Mesenchymal stem cell (in vitro differentiated cells and primary cell): ENCODE measurements at regions not wholly inside any gene's neighbourhood (a gene's known extent, or its start where the extent isn't known, plus 50 kb on each side); places are given as distances from the start of the nearest gene placed in this dataset.

Source experiments
- DNase-seq: peaks from one replicate; pipeline ENCODE4 v3.0.0-alpha.2; 2013
- H2AFZ ChIP-seq: one replicate; pipeline ENCODE4 v1.6.1; 2013; ENCODE audit warnings: low read depth, mild to moderate bottlenecking, control low read depth, inconsistent platforms, low read length, moderate library complexity
- H2AK5ac ChIP-seq: 2 replicates; pipeline ENCODE4 v1.6.1; 2013; ENCODE audit warnings: low read length, moderate library complexity, mild to moderate bottlenecking, inconsistent platforms; ENCODE audit not compliant: severe bottlenecking
- H2BK120ac ChIP-seq: one replicate; pipeline ENCODE4 v1.6.1; 2013; ENCODE audit warnings: low read depth, mild to moderate bottlenecking, inconsistent platforms, low read length, moderate library complexity
- H2BK12ac ChIP-seq, 2 experiments: one replicate each; pipeline ENCODE4 v1.6.1; 2013; ENCODE audit warnings: inconsistent platforms in 2 of 2, low read length in 2 of 2, mild to moderate bottlenecking in 2 of 2, moderate library complexity in 2 of 2, control low read depth in 1 of 2
- H2BK15ac ChIP-seq: one replicate; pipeline ENCODE4 v1.6.1; 2013; ENCODE audit warnings: mild to moderate bottlenecking, low read depth, inconsistent platforms; ENCODE audit not compliant: poor library complexity, severe bottlenecking
- H2BK5ac ChIP-seq: 2 replicates; pipeline ENCODE4 v1.6.1; 2013; ENCODE audit warnings: low read depth, mild to moderate bottlenecking, low read length, control low read depth, inconsistent platforms; ENCODE audit not compliant: poor library complexity, severe bottlenecking
- H3K14ac ChIP-seq, 2 experiments: one replicate each; pipeline ENCODE4 v1.6.1; 2013; ENCODE audit warnings: inconsistent platforms in 2 of 2, low read length in 2 of 2, control low read depth in 1 of 2, mild to moderate bottlenecking in 1 of 2, moderate library complexity in 1 of 2
- H3K18ac ChIP-seq, 2 experiments: one replicate each; pipeline ENCODE4 v1.6.1; 2013; ENCODE audit warnings: inconsistent platforms in 2 of 2, low read length in 2 of 2, control low read depth in 1 of 2, low read depth in 1 of 2, mild to moderate bottlenecking in 1 of 2
- H3K23ac ChIP-seq, 2 experiments: one replicate each; pipeline ENCODE4 v1.6.1; 2013; ENCODE audit warnings: inconsistent platforms in 2 of 2, low read length in 2 of 2, mild to moderate bottlenecking in 2 of 2, moderate library complexity in 2 of 2, control low read depth in 1 of 2
- H3K27ac ChIP-seq: 2 replicates; pipeline ENCODE4 v1.5.1; 2013; ENCODE audit warnings: mild to moderate bottlenecking, moderate library complexity, low read length, control low read depth, inconsistent platforms; ENCODE audit not compliant: poor library complexity, severe bottlenecking
- H3K27me3 ChIP-seq, 2 experiments: 2 replicates each; pipeline versions ENCODE4 v1.6.1 to v1.7.0; 2013; ENCODE audit warnings: low read length in 2 of 2, mild to moderate bottlenecking in 2 of 2, moderate library complexity in 2 of 2, control low read depth in 1 of 2, inconsistent platforms in 1 of 2; ENCODE audit not compliant: control insufficient read depth in 1 of 2, insufficient read depth in 1 of 2
- H3K36me3 ChIP-seq, 2 experiments: 2 replicates each; pipeline versions ENCODE4 v1.6.1 to v1.7.0; 2013; ENCODE audit warnings: low read length in 2 of 2, control low read depth in 1 of 2, inconsistent platforms in 1 of 2, low read depth in 1 of 2, mild to moderate bottlenecking in 1 of 2; ENCODE audit not compliant: insufficient read depth in 2 of 2, control insufficient read depth in 1 of 2
- H3K4ac ChIP-seq, 2 experiments: one replicate each; pipeline ENCODE4 v1.6.1; 2013; ENCODE audit warnings: inconsistent platforms in 2 of 2, low read length in 2 of 2, mild to moderate bottlenecking in 2 of 2, moderate library complexity in 2 of 2, control low read depth in 1 of 2, low read depth in 1 of 2
- H3K4me1 ChIP-seq: 2 replicates; pipeline ENCODE4 v1.6.1; 2013; ENCODE audit warnings: low read depth, low read length, control low read depth; ENCODE audit not compliant: control insufficient read depth, insufficient read depth
- H3K4me2 ChIP-seq: 2 replicates; pipeline ENCODE4 v1.6.1; 2013; ENCODE audit warnings: low read length, mild to moderate bottlenecking, inconsistent platforms; ENCODE audit not compliant: poor library complexity, severe bottlenecking
- H3K4me3 ChIP-seq, 2 experiments: 2 replicates each; pipeline versions ENCODE4 v1.5.1 to v1.7.0; 2013; ENCODE audit warnings: low read length in 2 of 2, mild to moderate bottlenecking in 2 of 2, control low read depth in 1 of 2, low read depth in 1 of 2; ENCODE audit not compliant: insufficient read depth in 1 of 2
- H3K79me1 ChIP-seq: replicated peaks from 2 replicates; pipeline ENCODE4 v1.6.1; 2013; ENCODE audit warnings: mild to moderate bottlenecking, control low read depth, low read length, inconsistent platforms; ENCODE audit not compliant: poor library complexity, severe bottlenecking
- H3K9ac ChIP-seq: 2 replicates; pipeline ENCODE4 v1.7.0; 2013; ENCODE audit warnings: mild to moderate bottlenecking, low read length, moderate library complexity
- H3K9me3 ChIP-seq: 2 replicates; pipeline ENCODE4 v1.7.0; 2013; ENCODE audit warnings: mild to moderate bottlenecking, low read length; ENCODE audit not compliant: control insufficient read depth
- H4K8ac ChIP-seq: one replicate; pipeline ENCODE4 v1.6.1; 2013; ENCODE audit warnings: inconsistent platforms, mild to moderate bottlenecking, low read length, moderate library complexity
- H4K91ac ChIP-seq: one replicate; pipeline ENCODE4 v1.6.1; 2013; ENCODE audit warnings: mild to moderate bottlenecking, low read length, inconsistent platforms
- WGBS: methylation state at CpG from one replicate; pipeline ENCODE4 v1.1.7; 2013; ENCODE audit warnings: mixed read lengths; 5-methylcytosine and 5-hydroxymethylcytosine counted together

- no peak overlapping the region for H3K27ac ChIP-seq
- no peak overlapping the region for H2BK12ac ChIP-seq
- 53% methylated on average over 2 of the region's 2 CpGs for WGBS
- H2BK120ac ChIP-seq: no peak overlapping the region
- H2BK5ac ChIP-seq: no peak overlapping the region
- H3K18ac ChIP-seq: no peak overlapping the region
- no peaks in the 10 kb centered on the region for H3K36me3 ChIP-seq
- no peak overlapping the region for H2AK5ac ChIP-seq
- H2BK15ac ChIP-seq: no peak overlapping the region
- H4K91ac ChIP-seq: no peak overlapping the region
- no peaks in the 10 kb centered on the region for H3K79me1 ChIP-seq
- H2AFZ ChIP-seq: no peak overlapping the region
- H3K4ac ChIP-seq: no peak overlapping the region
- H3K9me3 ChIP-seq: no peaks in the 10 kb centered on the region
- H3K14ac ChIP-seq: no peak overlapping the region
- no peak for DNase-seq
- no peak overlapping the region for H4K8ac ChIP-seq
- no peak overlapping the region for H3K9ac ChIP-seq
- no peak overlapping the region for H3K4me2 ChIP-seq
- no peaks in the 10 kb centered on the region for H3K4me1 ChIP-seq
- H3K27me3 ChIP-seq: no peaks in the 10 kb centered on the region
- no peak overlapping the region for H3K4me3 ChIP-seq
- no peak overlapping the region for H3K23ac ChIP-seq
Observed at GRCh38 chr2:122651236-122651635, 895.8 kb downstream of the TSN start.

DNA sequence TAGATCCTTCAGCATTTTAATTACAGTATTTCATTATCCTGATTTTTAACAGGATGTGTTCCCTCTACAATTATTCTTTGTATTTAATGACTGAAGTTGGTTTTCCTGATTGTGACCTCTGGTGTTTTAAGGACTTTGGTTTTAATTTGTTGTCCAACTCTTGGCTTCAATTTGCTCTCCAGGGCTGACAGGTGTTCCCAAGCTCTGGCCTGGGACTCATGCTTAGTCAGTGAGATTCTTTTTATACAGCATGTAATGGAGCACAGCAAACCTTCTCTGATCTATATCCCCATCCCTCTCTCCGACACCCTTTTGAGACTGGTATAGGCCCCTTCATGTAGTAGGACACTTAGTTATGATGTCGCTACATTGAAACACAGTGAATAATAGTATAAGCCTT, 896.3 kb downstream of the TSN start:
- no peak overlapping the region for H3K23ac ChIP-seq

DNA sequence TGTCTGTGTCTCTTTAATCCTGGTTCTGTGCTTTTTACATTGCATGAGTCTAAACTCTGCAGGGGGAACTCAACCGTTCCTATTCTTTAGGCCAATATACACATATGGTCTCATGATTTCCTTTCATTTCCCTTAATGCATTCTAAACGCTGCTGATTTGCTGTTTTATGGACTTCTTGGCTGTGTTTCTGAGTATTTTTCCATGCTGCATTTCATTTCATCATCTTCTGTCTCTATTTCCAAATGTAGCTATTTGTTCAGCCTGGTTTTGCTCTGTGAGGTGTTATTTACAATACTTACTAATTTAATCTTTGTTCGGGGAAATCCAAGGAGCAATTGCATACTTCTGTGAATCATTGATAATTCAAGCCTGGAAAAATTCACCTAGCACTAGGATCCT, 897.2 kb downstream of the TSN start:
- no peak overlapping the region for H3K4ac ChIP-seq
- H4K91ac ChIP-seq: no peak overlapping the region
- 91% methylated on average over 1 of the region's 3 CpGs for WGBS
- H2BK12ac ChIP-seq: no peak overlapping the region
- H3K18ac ChIP-seq: no peak overlapping the region
- H3K27ac ChIP-seq: no peak overlapping the region
- H2BK5ac ChIP-seq: no peak overlapping the region
- no peak overlapping the region for H2AFZ ChIP-seq
- H2AK5ac ChIP-seq: no peak overlapping the region
- no peak overlapping the region for H3K9ac ChIP-seq
- no peaks in the 10 kb centered on the region for H3K36me3 ChIP-seq
- DNase-seq: no peak
- H3K79me1 ChIP-seq: no peaks in the 10 kb centered on the region
- H3K27me3 ChIP-seq: no peaks in the 10 kb centered on the region
- H3K4me1 ChIP-seq: no peaks in the 10 kb centered on the region
- H2BK120ac ChIP-seq: no peak overlapping the region
- no peak overlapping the region for H3K4me3 ChIP-seq
- H4K8ac ChIP-seq: no peak overlapping the region
- H3K14ac ChIP-seq: no peak overlapping the region
- H3K4me2 ChIP-seq: no peak overlapping the region
- no peak overlapping the region for H2BK15ac ChIP-seq
- H3K9me3 ChIP-seq: no peaks in the 10 kb centered on the region
- no peak overlapping the region for H3K23ac ChIP-seq

More for the DNA sequence above, 896.3 kb downstream of the TSN start:
- H3K4ac ChIP-seq: no peak overlapping the region
- no CpG with 5 or more reads among the region's 2 CpGs for WGBS
- H3K27ac ChIP-seq: no peak overlapping the region
- H2BK5ac ChIP-seq: no peak overlapping the region
- no peak overlapping the region for H3K14ac ChIP-seq
- no peaks in the 10 kb centered on the region for H3K4me1 ChIP-seq
- H3K27me3 ChIP-seq: no peaks in the 10 kb centered on the region
- no peak overlapping the region for H2BK12ac ChIP-seq
- H2AK5ac ChIP-seq: no peak overlapping the region
- H3K9ac ChIP-seq: no peak overlapping the region
- no peaks in the 10 kb centered on the region for H3K36me3 ChIP-seq
- H4K8ac ChIP-seq: no peak overlapping the region
- peak overlapping the region; percentile 27 for H2BK120ac ChIP-seq
- no peak overlapping the region for H2AFZ ChIP-seq
- no peak overlapping the region for H3K18ac ChIP-seq
- no peak overlapping the region for H2BK15ac ChIP-seq
- DNase-seq: no peak
- no peak overlapping the region for H3K4me2 ChIP-seq
- no peak overlapping the region for H4K91ac ChIP-seq
- no peaks in the 10 kb centered on the region for H3K9me3 ChIP-seq
- H3K4me3 ChIP-seq: no peak overlapping the region
- H3K79me1 ChIP-seq: no peaks in the 10 kb centered on the region

DNA sequence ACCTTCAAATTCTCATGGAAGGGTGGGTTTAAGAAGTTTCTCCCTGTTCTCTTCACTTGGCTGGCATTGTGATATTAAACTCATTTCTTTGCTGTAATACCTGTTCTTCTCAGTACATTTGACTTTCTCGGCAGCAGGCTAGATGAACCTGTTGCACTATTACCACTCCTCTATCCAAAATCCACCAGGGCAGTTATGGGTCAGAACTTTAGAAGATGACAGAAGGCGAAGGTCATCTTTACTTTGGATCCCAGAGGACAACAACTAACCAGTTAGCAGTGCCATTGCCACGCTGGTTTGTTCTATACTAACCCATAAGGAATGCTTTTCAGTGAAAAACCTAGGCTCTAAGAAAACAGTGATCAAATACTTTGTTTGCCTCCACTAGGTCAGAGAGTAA, 901.0 kb downstream of the TSN start:
- H3K27ac ChIP-seq: no peak overlapping the region
- H3K4ac ChIP-seq: no peak overlapping the region
- H3K4me1 ChIP-seq: no peaks in the 10 kb centered on the region
- H2BK15ac ChIP-seq: no peak overlapping the region
- no peak for DNase-seq
- H3K79me1 ChIP-seq: no peaks in the 10 kb centered on the region
- H3K36me3 ChIP-seq: no peaks in the 10 kb centered on the region
- WGBS: 83% methylated on average over 2 of the region's 3 CpGs
- no peak overlapping the region for H4K91ac ChIP-seq
- no peak overlapping the region for H2BK5ac ChIP-seq
- no peak overlapping the region for H3K4me3 ChIP-seq
- H2AK5ac ChIP-seq: no peak overlapping the region
- no peak overlapping the region for H3K9ac ChIP-seq
- no peaks in the 10 kb centered on the region for H3K9me3 ChIP-seq
- H3K4me2 ChIP-seq: no peak overlapping the region
- no peak overlapping the region for H3K23ac ChIP-seq
- no peak overlapping the region for H3K14ac ChIP-seq
- no peak overlapping the region for H4K8ac ChIP-seq
- H2BK120ac ChIP-seq: no peak overlapping the region
- no peak overlapping the region for H2BK12ac ChIP-seq
- no peak overlapping the region for H3K18ac ChIP-seq
- H3K27me3 ChIP-seq: peaks cover 13 to 19% of the 10 kb centered on the region in 2 experiments
- no peak overlapping the region for H2AFZ ChIP-seq
